ENCODE measurements at regions not wholly inside any gene's neighbourhood (a gene's known extent, or its start where the extent isn't known, plus 50 kb on each side); places are given as distances from the start of the nearest gene placed in this dataset.

- no peak for FAIRE-seq
- no peak for DNase-seq (ENCODE audit: insufficient read length, low spot score)
- TF ChIP-seq, protein P1, sequence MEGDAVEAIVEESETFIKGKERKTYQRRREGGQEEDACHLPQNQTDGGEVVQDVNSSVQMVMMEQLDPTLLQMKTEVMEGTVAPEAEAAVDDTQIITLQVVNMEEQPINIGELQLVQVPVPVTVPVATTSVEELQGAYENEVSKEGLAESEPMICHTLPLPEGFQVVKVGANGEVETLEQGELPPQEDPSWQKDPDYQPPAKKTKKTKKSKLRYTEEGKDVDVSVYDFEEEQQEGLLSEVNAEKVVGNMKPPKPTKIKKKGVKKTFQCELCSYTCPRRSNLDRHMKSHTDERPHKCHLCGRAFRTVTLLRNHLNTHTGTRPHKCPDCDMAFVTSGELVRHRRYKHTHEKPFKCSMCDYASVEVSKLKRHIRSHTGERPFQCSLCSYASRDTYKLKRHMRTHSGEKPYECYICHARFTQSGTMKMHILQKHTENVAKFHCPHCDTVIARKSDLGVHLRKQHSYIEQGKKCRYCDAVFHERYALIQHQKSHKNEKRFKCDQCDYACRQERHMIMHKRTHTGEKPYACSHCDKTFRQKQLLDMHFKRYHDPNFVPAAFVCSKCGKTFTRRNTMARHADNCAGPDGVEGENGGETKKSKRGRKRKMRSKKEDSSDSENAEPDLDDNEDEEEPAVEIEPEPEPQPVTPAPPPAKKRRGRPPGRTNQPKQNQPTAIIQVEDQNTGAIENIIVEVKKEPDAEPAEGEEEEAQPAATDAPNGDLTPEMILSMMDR (IDR thresholded peaks at IDR 0.05; ENCODE audit: insufficient read depth, missing control alignments), result no peak
These were observed 105.6 kb upstream of the EPB41L3 start for GRCh38 chr18:5649439-5649838.

- no peak for DNase-seq (ENCODE audit: insufficient read length, low spot score)
- FAIRE-seq, result no peak
- TF ChIP-seq, protein P1 (IDR thresholded peaks at IDR 0.05; ENCODE audit: insufficient read depth, missing control alignments), result no peak
These were observed 102.9 kb upstream of the EPB41L3 start for GRCh38 chr18:5646739-5647138.

DNA sequence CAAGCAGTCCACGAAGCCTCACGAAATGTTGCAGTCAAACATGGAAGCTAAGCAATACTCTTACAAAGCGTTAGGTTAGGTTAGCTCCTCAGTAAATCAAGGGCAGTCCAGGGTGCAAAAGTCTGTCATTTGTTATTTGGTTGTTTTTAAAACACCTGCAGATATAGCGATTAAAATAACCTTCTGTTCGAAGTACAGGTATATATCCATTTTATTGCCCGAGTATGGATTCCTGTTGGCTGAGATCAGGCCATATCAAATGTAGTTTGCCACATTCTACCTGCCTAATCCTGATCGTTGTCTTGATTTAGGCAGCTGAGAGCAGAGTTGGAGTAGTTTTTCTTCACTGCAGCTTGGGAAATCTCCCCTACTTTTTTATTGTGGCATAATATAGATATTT, 99.5 kb upstream of the EPB41L3 start:
- TF ChIP-seq, protein P1 (IDR thresholded peaks at IDR 0.05; ENCODE audit: insufficient read depth, missing control alignments), result no peak
- DNase-seq (ENCODE audit: insufficient read length, low spot score) (no peak), FAIRE-seq (no peak)

- DNase-seq (ENCODE audit: insufficient read length, low spot score) (no peak), FAIRE-seq (no peak)
- TF ChIP-seq, protein P1 (IDR thresholded peaks at IDR 0.05; ENCODE audit: insufficient read depth, missing control alignments), result no peak
These were observed 97.1 kb upstream of the EPB41L3 start for GRCh38 chr18:5640939-5641338.

DNA sequence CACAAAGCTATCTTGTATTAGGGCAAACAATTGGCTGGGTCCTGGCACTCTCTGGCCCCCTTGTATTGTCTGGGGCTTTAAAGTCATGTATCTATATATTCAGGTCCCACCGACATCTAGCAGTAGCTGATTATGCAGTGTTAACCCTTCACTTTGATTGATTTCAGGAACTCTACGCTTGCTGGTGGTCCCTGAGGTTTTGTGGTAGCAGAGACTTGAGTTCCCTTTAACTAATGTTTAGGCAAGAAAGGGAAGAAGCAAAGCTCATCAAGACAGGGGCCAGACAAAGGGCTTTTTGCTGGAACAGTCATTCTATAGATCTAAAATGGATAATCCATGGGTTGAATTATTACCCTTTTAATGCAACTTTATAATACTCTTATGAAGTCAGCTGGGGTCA, 95.3 kb upstream of the EPB41L3 start:
- DNase-seq (ENCODE audit: insufficient read length, low spot score), result no peak

DNA sequence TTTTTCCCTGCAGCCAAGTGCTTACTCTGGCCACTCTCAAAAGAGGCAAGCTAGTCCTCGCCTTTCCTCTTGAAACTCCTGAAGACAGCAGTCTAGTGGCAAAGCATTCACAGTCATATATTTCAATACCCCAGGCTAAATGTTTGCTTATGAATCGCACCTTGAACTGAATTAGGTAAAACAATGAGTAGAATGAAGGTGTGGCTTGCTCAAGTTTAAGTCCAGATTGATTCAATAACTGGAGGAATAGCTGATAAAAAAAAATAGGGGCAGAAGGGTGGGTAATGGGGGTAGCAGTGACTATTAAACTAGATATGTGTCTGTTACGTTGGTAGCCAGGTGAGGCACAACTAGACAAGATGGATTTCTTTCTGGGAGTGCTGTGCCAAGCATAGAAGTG, 88.2 kb upstream of the EPB41L3 start:
- FAIRE-seq (no peak), DNase-seq (ENCODE audit: insufficient read length, low spot score) (no peak)
- TF ChIP-seq, protein P1 (IDR thresholded peaks at IDR 0.05; ENCODE audit: insufficient read depth, missing control alignments), result no peak

More for the DNA sequence above, 95.3 kb upstream of the EPB41L3 start:
- TF ChIP-seq, protein P1 (IDR thresholded peaks at IDR 0.05; ENCODE audit: insufficient read depth, missing control alignments), result no peak
- FAIRE-seq, result no peak

GRCh38 chr18:5630900-5631413, 87.2 kb upstream of the EPB41L3 start:
- TF ChIP-seq, protein P1 (IDR thresholded peaks at IDR 0.05; ENCODE audit: insufficient read depth, missing control alignments), result no peak
- FAIRE-seq (no peak), DNase-seq (ENCODE audit: insufficient read length, low spot score) (no peak)
